ENCODE measurements at regions not wholly inside any gene's neighbourhood (a gene's known extent, or its start where the extent isn't known, plus 50 kb on each side); places are given as distances from the start of the nearest gene placed in this dataset.

DNA sequence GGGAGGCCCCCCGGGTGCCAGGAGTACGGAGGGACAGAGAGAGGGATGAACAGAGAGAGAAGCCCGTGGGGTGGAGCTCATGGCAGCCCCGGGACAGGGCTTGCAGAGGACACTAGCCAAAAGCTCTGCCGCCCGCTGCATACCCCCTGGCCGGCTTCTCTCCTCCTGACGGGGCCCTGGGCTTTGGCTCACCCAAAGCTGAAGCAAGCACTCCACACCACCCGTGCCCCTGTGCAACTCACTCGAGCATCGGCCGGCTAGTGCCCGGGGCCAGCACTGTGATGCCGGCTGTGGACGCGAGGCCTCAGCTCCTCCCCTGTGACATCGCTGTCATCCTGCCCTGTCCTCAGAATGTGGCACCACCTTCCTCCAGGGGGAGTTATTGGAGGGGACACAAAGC is 429.6 kb downstream of the BRD1 start:
- no peak for TF ChIP-seq CTCF (IDR thresholded peaks at IDR 0.05)
- no peak for TF ChIP-seq POLR2A (IDR thresholded peaks at IDR 0.05)

Data from esophagus squamous epithelium (tissue), 4 donors.